ENCODE measurements at regions not wholly inside any gene's neighbourhood (a gene's known extent, or its start where the extent isn't known, plus 50 kb on each side); places are given as distances from the start of the nearest gene placed in this dataset.

GRCh38 chr3:74564560-74564959 lies 49.9 kb downstream of the CNTN3 start:
- DNase-seq (ENCODE audit: low spot score), result no peak

- no peak for DNase-seq (ENCODE audit: low spot score)
Measured at GRCh38 chr3:74562558-74563269, 51.7 kb downstream of the CNTN3 start.

- no peak for DNase-seq (ENCODE audit: low spot score)
Measured at GRCh38 chr3:74561881-74562280, 52.6 kb downstream of the CNTN3 start.

GRCh38 chr3:74559261-74559660 lies 55.2 kb downstream of the CNTN3 start:
- DNase-seq (ENCODE audit: low spot score), result no peak

GRCh38 chr3:74550686-74551085 lies 63.8 kb downstream of the CNTN3 start:
- no peak for DNase-seq (ENCODE audit: low spot score)

- no peak for DNase-seq (ENCODE audit: low spot score)
Measured at GRCh38 chr3:74546426-74546825, 68.0 kb downstream of the CNTN3 start.

- no peak for DNase-seq (ENCODE audit: low spot score)
Measured at GRCh38 chr3:74542441-74542840, 72.0 kb downstream of the CNTN3 start.

- no peak for DNase-seq (ENCODE audit: low spot score)
Measured at GRCh38 chr3:74539876-74540275, 74.6 kb downstream of the CNTN3 start.

- no peak for DNase-seq (ENCODE audit: low spot score)
Measured at GRCh38 chr3:74538669-74539068, 75.8 kb downstream of the CNTN3 start.

GRCh38 chr3:74537857-74538256 lies 76.6 kb downstream of the CNTN3 start:
- DNase-seq (ENCODE audit: low spot score), result no peak

- no peak for DNase-seq (ENCODE audit: low spot score)
Measured at GRCh38 chr3:74537164-74537563, 77.3 kb downstream of the CNTN3 start.

GRCh38 chr3:74535281-74535680 lies 79.2 kb downstream of the CNTN3 start:
- DNase-seq (ENCODE audit: low spot score), result no peak

- DNase-seq (ENCODE audit: low spot score), result no peak
Measured at GRCh38 chr3:74534611-74535010, 79.8 kb downstream of the CNTN3 start.

- DNase-seq (ENCODE audit: low spot score), result no peak
Measured at GRCh38 chr3:74532446-74532845, 82.0 kb downstream of the CNTN3 start.

- DNase-seq (ENCODE audit: low spot score), result no peak
Measured at GRCh38 chr3:74531491-74531890, 83.0 kb downstream of the CNTN3 start.

GRCh38 chr3:74529145-74529544 lies 85.3 kb downstream of the CNTN3 start:
- no peak for DNase-seq (ENCODE audit: low spot score)

GRCh38 chr3:74527566-74527965 lies 86.9 kb downstream of the CNTN3 start:
- DNase-seq (ENCODE audit: low spot score), result no peak

GRCh38 chr3:74523811-74524210 lies 90.6 kb downstream of the CNTN3 start:
- no peak for DNase-seq (ENCODE audit: low spot score)

- DNase-seq (ENCODE audit: low spot score), result no peak
Measured at GRCh38 chr3:74520895-74521294, 93.6 kb downstream of the CNTN3 start.

GRCh38 chr3:74518610-74519009 lies 95.8 kb downstream of the CNTN3 start:
- no peak for DNase-seq (ENCODE audit: low spot score)

GRCh38 chr3:74516019-74516418 lies 98.4 kb downstream of the CNTN3 start:
- no peak for DNase-seq (ENCODE audit: low spot score)

- no peak for DNase-seq (ENCODE audit: low spot score)
Measured at GRCh38 chr3:74515451-74515850, 99.0 kb downstream of the CNTN3 start.

GRCh38 chr3:74511078-74511477 lies 103.4 kb downstream of the CNTN3 start:
- no peak for DNase-seq (ENCODE audit: low spot score)

GRCh38 chr3:74510261-74510818 lies 104.1 kb downstream of the CNTN3 start:
- no peak for DNase-seq (ENCODE audit: low spot score)
